Neural cell (in vitro differentiated cells): ENCODE measurements at regions not wholly inside any gene's neighbourhood (a gene's known extent, or its start where the extent isn't known, plus 50 kb on each side); places are given as distances from the start of the nearest gene placed in this dataset.

ENCODE experiments used
- H2AFZ ChIP-seq: fragments of 200-600, 300-800 bp; sonication (generic), shearing (Covaris generic); 2 replicates; pipeline ENCODE4 v1.6.0; 2014; ENCODE audit warnings: low read depth, mild to moderate bottlenecking, antibody characterized with exemption, low read length, moderate library complexity
- H3F3A ChIP-seq: fragments of 200-600 bp; shearing (Covaris generic); 2 replicates; pipeline ENCODE4 v1.6.1; 2016; ENCODE audit warnings: mild to moderate bottlenecking, moderate library complexity, mixed read lengths, antibody characterized with exemption, low read length; ENCODE audit not compliant: insufficient read depth, poor library complexity, severe bottlenecking
- H3K27ac ChIP-seq: fragments of 200-600, 300-800 bp; sonication (generic), shearing (Covaris generic); 2 replicates; pipeline ENCODE4 v1.5.1; 2014; ENCODE audit warnings: mild to moderate bottlenecking, low read length, moderate library complexity
- H3K27me3 ChIP-seq: fragments of 300-800, 200-600 bp; sonication (generic), shearing (Covaris generic); 2 replicates; pipeline ENCODE4 v1.6.0; 2014; ENCODE audit warnings: mild to moderate bottlenecking, low read depth, low read length, moderate library complexity; ENCODE audit not compliant: insufficient read depth
- H3K36me3 ChIP-seq: fragments of 300-800, 200-600 bp; sonication (generic), shearing (Covaris generic); 2 replicates; pipeline ENCODE4 v1.5.1; 2014; ENCODE audit warnings: mild to moderate bottlenecking, antibody characterized with exemption, low read length, moderate library complexity; ENCODE audit not compliant: insufficient read depth
- H3K4me2 ChIP-seq: fragments of 300-800, 200-600 bp; sonication (generic), shearing (Covaris generic); 2 replicates; pipeline ENCODE4 v1.6.0; 2014; ENCODE audit warnings: mild to moderate bottlenecking, low read length
- H3K4me3 ChIP-seq: fragments of 300-800, 200-600 bp; sonication (generic), shearing (Covaris generic); 2 replicates; pipeline ENCODE4 v1.5.1; 2014; ENCODE audit warnings: mild to moderate bottlenecking, low read length, moderate library complexity
- H3K79me2 ChIP-seq: fragments of 200-600 bp; shearing (Covaris generic); replicated peaks from 2 replicates; pipeline ENCODE4 v1.6.0; 2014; ENCODE audit warnings: mild to moderate bottlenecking, low read length, moderate library complexity; ENCODE audit not compliant: insufficient read depth
- H3K9ac ChIP-seq: fragments of 300-800, 200-600 bp; sonication (generic), shearing (Covaris generic); 2 replicates; pipeline ENCODE4 v1.6.1; 2016; ENCODE audit warnings: mild to moderate bottlenecking, low read length, mixed read lengths
- H3K9me2 ChIP-seq: fragments of 200-600 bp; shearing (Covaris generic); 2 replicates; pipeline ENCODE4 v1.6.1; 2016; ENCODE audit warnings: mild to moderate bottlenecking, low read length, mixed read lengths; ENCODE audit not compliant: insufficient read depth
- H3K9me3 ChIP-seq: fragments of 200-600, 300-800 bp; sonication (generic), shearing (Covaris generic); 2 replicates; pipeline ENCODE4 v1.6.1; 2016; ENCODE audit warnings: mild to moderate bottlenecking, mixed run types, low read length, moderate library complexity, mixed read lengths
- H4K20me1 ChIP-seq: fragments of 200-600 bp; shearing (Covaris generic); 2 replicates; pipeline ENCODE4 v1.6.1; 2016; ENCODE audit warnings: mild to moderate bottlenecking, mixed run types; ENCODE audit not compliant: insufficient read depth
- EP300 ChIP-seq: fragments of 450-650 bp; conservative IDR thresholded peaks from 2 replicates; pipeline ENCODE4 v1.6.1; 2014; ENCODE audit warnings: antibody characterized with exemption, mild to moderate bottlenecking, moderate library complexity; ENCODE audit not compliant: poor library complexity, severe bottlenecking
- EZH2 ChIP-seq: fragments of 200-600, 300-800 bp; shearing (Covaris generic), sonication (generic); IDR thresholded peaks from 2 replicates; pipeline ENCODE4 v1.6.1; 2014; ENCODE audit warnings: antibody characterized with exemption, low read length, borderline replicate concordance, mild to moderate bottlenecking; ENCODE audit not compliant: insufficient read depth, poor library complexity, severe bottlenecking
- MXI1 ChIP-seq: fragments of 450-650 bp; conservative IDR thresholded peaks from 2 replicates; pipeline ENCODE4 v1.6.1; 2014; ENCODE audit warnings: antibody characterized with exemption, mild to moderate bottlenecking; ENCODE audit not compliant: poor library complexity, severe bottlenecking
- POLR2AphosphoS5 ChIP-seq: IDR thresholded peaks from 2 replicates; pipeline ENCODE4 v1.6.1; 2012
- RAD21 ChIP-seq: fragments of 450-650 bp; conservative IDR thresholded peaks from 2 replicates; pipeline ENCODE4 v1.6.1; 2014; ENCODE audit warnings: antibody characterized with exemption, mild to moderate bottlenecking, moderate library complexity
- SMC3 ChIP-seq: fragments of 450-650 bp; conservative IDR thresholded peaks from 2 replicates; pipeline ENCODE4 v1.6.1; 2014; ENCODE audit warnings: antibody characterized with exemption, mild to moderate bottlenecking, moderate library complexity; ENCODE audit not compliant: poor library complexity
- TAF1 ChIP-seq: IDR thresholded peaks from 2 replicates; pipeline ENCODE4 v1.6.1; 2012; ENCODE audit warnings: low read depth
- TF ChIP-seq, protein P1 (sequence below): fragments of 450-650 bp; IDR thresholded peaks from 2 replicates; pipeline ENCODE4 v1.5.1; 2014; ENCODE audit warnings: antibody characterized with exemption, mild to moderate bottlenecking, moderate library complexity; ENCODE audit not compliant: poor library complexity, severe bottlenecking
- TF ChIP-seq, protein P2 (sequence below): IDR thresholded peaks from 2 replicates; pipeline ENCODE4 v1.6.1; 2012; ENCODE audit warnings: borderline replicate concordance

DNA sequence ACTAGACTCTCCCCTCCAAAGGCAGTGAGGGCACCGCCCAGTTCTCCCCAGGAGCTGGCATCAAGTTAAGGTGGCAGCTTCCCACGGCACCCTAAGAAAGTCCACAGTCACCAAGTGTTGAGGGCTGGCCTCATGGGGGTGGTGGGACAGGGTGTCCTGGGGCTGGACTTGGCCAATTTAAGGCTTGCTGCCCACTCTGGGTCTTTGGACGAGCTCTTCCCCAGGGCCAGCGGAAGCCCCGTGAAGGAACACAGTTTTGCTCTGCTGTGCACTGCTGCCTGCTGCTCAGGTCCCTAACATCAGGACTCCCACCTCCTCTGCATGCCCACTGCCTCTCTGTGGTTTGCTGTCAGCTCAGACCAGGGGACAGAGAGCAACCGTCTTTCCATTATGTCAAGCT lies 57.3 kb upstream of the TMEM72 start:
- TF ChIP-seq, protein P1, sequence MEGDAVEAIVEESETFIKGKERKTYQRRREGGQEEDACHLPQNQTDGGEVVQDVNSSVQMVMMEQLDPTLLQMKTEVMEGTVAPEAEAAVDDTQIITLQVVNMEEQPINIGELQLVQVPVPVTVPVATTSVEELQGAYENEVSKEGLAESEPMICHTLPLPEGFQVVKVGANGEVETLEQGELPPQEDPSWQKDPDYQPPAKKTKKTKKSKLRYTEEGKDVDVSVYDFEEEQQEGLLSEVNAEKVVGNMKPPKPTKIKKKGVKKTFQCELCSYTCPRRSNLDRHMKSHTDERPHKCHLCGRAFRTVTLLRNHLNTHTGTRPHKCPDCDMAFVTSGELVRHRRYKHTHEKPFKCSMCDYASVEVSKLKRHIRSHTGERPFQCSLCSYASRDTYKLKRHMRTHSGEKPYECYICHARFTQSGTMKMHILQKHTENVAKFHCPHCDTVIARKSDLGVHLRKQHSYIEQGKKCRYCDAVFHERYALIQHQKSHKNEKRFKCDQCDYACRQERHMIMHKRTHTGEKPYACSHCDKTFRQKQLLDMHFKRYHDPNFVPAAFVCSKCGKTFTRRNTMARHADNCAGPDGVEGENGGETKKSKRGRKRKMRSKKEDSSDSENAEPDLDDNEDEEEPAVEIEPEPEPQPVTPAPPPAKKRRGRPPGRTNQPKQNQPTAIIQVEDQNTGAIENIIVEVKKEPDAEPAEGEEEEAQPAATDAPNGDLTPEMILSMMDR: no peak
- no peak for TF ChIP-seq EZH2
- no peak for TF ChIP-seq MXI1
- no peak for TF ChIP-seq SMC3
- TF ChIP-seq, protein P2, sequence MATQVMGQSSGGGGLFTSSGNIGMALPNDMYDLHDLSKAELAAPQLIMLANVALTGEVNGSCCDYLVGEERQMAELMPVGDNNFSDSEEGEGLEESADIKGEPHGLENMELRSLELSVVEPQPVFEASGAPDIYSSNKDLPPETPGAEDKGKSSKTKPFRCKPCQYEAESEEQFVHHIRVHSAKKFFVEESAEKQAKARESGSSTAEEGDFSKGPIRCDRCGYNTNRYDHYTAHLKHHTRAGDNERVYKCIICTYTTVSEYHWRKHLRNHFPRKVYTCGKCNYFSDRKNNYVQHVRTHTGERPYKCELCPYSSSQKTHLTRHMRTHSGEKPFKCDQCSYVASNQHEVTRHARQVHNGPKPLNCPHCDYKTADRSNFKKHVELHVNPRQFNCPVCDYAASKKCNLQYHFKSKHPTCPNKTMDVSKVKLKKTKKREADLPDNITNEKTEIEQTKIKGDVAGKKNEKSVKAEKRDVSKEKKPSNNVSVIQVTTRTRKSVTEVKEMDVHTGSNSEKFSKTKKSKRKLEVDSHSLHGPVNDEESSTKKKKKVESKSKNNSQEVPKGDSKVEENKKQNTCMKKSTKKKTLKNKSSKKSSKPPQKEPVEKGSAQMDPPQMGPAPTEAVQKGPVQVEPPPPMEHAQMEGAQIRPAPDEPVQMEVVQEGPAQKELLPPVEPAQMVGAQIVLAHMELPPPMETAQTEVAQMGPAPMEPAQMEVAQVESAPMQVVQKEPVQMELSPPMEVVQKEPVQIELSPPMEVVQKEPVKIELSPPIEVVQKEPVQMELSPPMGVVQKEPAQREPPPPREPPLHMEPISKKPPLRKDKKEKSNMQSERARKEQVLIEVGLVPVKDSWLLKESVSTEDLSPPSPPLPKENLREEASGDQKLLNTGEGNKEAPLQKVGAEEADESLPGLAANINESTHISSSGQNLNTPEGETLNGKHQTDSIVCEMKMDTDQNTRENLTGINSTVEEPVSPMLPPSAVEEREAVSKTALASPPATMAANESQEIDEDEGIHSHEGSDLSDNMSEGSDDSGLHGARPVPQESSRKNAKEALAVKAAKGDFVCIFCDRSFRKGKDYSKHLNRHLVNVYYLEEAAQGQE: no peak
- H3K27ac ChIP-seq: no peak overlapping the region

DNA sequence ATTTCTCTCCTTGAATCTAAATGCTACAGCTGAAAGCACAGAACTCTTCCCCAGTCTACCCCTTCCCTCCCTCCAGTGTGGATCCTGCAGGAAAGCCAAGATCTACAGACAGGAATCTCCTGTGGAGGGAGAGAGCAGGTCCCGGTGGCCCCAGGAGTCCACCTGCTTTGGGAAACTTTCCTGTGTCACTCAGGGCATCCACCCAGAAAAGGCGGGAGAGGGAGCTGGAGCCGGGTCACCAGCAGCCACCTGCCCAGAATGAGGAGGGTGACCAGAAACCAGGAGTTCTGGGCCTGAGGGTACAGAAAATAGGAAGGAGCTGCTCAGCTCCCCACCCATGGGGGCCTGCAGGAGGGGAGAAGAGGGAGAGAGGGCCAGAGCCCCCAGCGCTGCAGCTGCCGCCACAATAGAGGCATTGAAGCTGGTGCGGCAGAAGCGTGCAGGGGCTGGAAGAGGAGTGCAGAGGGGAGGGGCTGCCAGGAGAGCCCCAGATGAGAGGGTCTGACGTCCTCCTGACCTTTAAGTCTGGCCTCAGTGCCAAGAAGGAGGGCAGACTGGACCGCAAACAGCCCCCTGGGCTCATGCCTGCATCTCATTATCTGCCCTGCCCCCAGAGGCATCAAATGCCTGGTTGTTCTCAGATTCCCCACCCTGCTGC lies 56.3 kb upstream of the TMEM72 start:
- Histone ChIP-seq H3K36me3 (no peaks in the 10 kb centered on the region), H3K4me2 (no peak overlapping the region), H3F3A (no peaks in the 10 kb centered on the region), H4K20me1 (no peaks in the 10 kb centered on the region), H3K27me3 (no peaks in the 10 kb centered on the region), H3K9me3 (no peaks in the 10 kb centered on the region), H3K4me3 (no peak overlapping the region), H2AFZ (no peak overlapping the region), H3K9me2 (no peaks in the 10 kb centered on the region), H3K27ac (no peak overlapping the region), H3K79me2 (no peaks in the 10 kb centered on the region), H3K9ac (no peak overlapping the region)
- TF ChIP-seq, protein P2: no peak
- TF ChIP-seq EP300 (no peak), SMC3 (no peak), EZH2 (no peak), TAF1 (no peak), POLR2AphosphoS5 (no peak), MXI1 (no peak), RAD21 (no peak)
- TF ChIP-seq, protein P1: no peak

More for the DNA sequence above, 57.3 kb upstream of the TMEM72 start:
- H3F3A ChIP-seq: no peaks in the 10 kb centered on the region
- H3K36me3 ChIP-seq: no peaks in the 10 kb centered on the region
- H3K4me2 ChIP-seq: no peak overlapping the region
- no peaks in the 10 kb centered on the region for H3K9me2 ChIP-seq
- H3K9me3 ChIP-seq: no peaks in the 10 kb centered on the region
- no peak overlapping the region for H3K4me3 ChIP-seq
- no peaks in the 10 kb centered on the region for H3K27me3 ChIP-seq
- no peaks in the 10 kb centered on the region for H4K20me1 ChIP-seq
- H3K9ac ChIP-seq: no peak overlapping the region
- H2AFZ ChIP-seq: no peak overlapping the region
- H3K79me2 ChIP-seq: no peaks in the 10 kb centered on the region
